Spleen (tissue), 7 donors: ENCODE measurements at regions not wholly inside any gene's neighbourhood (a gene's known extent, or its start where the extent isn't known, plus 50 kb on each side); places are given as distances from the start of the nearest gene placed in this dataset.

Source experiments
- POLR2AphosphoS5 ChIP-seq, 3 donors: sonication (generic); formaldehyde crosslinking; IDR thresholded peaks; one replicate each; pipeline ENCODE4 v1.5.1; 2017; ENCODE audit warnings: antibody characterized with exemption in 3 of 3
- TF ChIP-seq, protein P1 (sequence below), 11 experiments: fragments of 200-600 bp in 7 of 11; fragments of 450-650 bp in 4 of 11; sonication (generic) in 4 of 11; IDR thresholded peaks in 8 of 11; conservative IDR thresholded peaks in 3 of 11; 1 replicate in 7 of 11; 2 replicates in 4 of 11; pipeline versions ENCODE4 v1.4.0 to v1.8.0; 2016 to 2021; ENCODE audit warnings: antibody characterized with exemption in 11 of 11, inconsistent platforms in 4 of 11, mild to moderate bottlenecking in 1 of 11
- donor health status: DM: no; HTN: no; CAD: no; lungs with moderate emphysema.
- donor health status: DM: no; HTN: no; CAD: no.
- donor health status: DM: no; HTN: no; CAD: no.

DNA sequence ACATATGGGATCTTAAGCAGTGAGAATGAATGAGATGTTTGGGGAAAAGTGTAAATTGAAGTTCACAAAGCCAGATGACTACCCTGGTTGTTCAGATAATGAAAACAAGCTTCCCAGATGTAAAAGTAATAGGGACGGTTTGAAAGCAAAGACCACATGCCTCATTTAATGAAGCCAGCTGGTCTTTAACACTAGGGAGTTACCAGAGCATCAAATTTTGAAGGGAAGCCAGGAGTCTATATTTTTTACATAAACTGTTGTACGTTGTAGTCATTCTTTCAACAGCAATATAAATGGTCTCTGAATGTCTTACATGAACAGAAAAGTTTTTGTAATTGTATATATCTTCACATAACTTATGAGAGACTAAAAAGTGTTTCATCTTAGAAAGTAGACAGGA is 2604.5 kb upstream of the PCDH20 start:
- TF ChIP-seq, protein P1, sequence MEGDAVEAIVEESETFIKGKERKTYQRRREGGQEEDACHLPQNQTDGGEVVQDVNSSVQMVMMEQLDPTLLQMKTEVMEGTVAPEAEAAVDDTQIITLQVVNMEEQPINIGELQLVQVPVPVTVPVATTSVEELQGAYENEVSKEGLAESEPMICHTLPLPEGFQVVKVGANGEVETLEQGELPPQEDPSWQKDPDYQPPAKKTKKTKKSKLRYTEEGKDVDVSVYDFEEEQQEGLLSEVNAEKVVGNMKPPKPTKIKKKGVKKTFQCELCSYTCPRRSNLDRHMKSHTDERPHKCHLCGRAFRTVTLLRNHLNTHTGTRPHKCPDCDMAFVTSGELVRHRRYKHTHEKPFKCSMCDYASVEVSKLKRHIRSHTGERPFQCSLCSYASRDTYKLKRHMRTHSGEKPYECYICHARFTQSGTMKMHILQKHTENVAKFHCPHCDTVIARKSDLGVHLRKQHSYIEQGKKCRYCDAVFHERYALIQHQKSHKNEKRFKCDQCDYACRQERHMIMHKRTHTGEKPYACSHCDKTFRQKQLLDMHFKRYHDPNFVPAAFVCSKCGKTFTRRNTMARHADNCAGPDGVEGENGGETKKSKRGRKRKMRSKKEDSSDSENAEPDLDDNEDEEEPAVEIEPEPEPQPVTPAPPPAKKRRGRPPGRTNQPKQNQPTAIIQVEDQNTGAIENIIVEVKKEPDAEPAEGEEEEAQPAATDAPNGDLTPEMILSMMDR (IDR thresholded peaks at IDR 0.05 in 8 of 11, conservative IDR thresholded peaks at IDR 0.05 in 3 of 11): no peak
- no peak for TF ChIP-seq POLR2AphosphoS5 (IDR thresholded peaks at IDR 0.05)
